ENCODE measurements at regions not wholly inside any gene's neighbourhood (a gene's known extent, or its start where the extent isn't known, plus 50 kb on each side); places are given as distances from the start of the nearest gene placed in this dataset.

DNA sequence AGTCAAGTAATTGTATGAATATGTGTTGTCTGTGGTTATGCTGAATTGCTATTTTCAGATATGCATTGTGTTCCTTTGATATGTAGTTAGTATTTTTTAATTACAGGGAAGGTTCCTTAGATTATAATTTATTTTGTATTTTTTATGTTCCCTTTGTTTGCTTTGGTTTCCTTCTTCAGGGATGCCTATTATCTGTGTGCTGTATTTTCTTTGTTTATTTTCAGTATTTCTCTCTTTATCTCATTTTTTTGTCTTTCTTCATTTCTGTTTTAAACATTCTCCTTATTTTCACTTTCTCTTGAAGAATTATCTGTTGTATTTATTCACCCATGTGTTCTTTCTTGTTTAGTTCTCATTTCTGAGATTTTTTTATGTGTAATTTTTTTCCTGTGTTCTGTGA is 163.1 kb downstream of the EMP1 start:
- no peaks in the 10 kb centered on the region for H3K27me3 ChIP-seq (ENCODE audit: control insufficient read depth in 3 of 3, insufficient read depth in 3 of 3, low read length in 2 of 3)
- H3K9ac ChIP-seq (ENCODE audit: insufficient read depth in 1 of 2, low read length in 2 of 2) = no peak overlapping the region
- no peak for ATAC-seq (ENCODE audit: insufficient read depth, low FRiP score)
- TF ChIP-seq, protein P1, sequence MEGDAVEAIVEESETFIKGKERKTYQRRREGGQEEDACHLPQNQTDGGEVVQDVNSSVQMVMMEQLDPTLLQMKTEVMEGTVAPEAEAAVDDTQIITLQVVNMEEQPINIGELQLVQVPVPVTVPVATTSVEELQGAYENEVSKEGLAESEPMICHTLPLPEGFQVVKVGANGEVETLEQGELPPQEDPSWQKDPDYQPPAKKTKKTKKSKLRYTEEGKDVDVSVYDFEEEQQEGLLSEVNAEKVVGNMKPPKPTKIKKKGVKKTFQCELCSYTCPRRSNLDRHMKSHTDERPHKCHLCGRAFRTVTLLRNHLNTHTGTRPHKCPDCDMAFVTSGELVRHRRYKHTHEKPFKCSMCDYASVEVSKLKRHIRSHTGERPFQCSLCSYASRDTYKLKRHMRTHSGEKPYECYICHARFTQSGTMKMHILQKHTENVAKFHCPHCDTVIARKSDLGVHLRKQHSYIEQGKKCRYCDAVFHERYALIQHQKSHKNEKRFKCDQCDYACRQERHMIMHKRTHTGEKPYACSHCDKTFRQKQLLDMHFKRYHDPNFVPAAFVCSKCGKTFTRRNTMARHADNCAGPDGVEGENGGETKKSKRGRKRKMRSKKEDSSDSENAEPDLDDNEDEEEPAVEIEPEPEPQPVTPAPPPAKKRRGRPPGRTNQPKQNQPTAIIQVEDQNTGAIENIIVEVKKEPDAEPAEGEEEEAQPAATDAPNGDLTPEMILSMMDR (IDR thresholded peaks at IDR 0.05; ENCODE audit: control extremely low read depth, extremely low read depth) = no peak
- no peaks in the 10 kb centered on the region for H3K36me3 ChIP-seq (ENCODE audit: control insufficient read depth in 4 of 4, insufficient read depth in 4 of 4, low read length in 4 of 4)
- H3K4me1 ChIP-seq (ENCODE audit: control insufficient read depth in 5 of 5, insufficient read depth in 5 of 5, low read length in 5 of 5) = no peaks in the 10 kb centered on the region
- H3K4me3 ChIP-seq = no peak overlapping the region
- H3K27ac ChIP-seq (ENCODE audit: low read depth in 1 of 2, low read length in 1 of 2) = no peak overlapping the region
- peaks cover 0 to 2% (median 0%) of the 10 kb centered on the region in 4 donors for H3K9me3 ChIP-seq (ENCODE audit: control insufficient read depth in 4 of 4, insufficient read depth in 3 of 4, low read length in 3 of 4)
- DNase-seq = no peak

DNA sequence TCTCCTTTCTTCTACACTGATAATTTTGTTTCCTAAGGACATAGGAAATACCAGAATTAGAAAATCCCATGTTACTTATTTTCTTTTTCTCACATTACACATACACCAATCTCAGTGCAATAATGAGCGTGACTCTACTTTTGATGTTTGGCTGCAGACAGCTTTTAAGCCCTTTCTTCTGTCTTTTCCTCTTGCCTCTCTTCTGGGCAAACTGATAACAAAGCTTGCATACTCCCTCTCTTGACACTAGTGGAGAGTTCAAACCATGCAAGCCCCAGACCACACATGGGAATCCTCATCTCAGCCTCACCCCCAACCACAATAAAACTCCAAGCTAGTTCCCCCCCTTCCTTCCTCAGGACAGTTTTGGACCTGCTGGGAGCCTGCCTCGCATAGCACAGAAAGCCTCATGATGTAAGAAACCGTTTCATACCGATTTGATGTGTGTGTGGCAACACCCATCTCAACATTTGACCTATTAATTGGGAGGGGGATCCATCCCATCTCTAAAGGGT is 161.9 kb downstream of the EMP1 start:
- no peak for DNase-seq
- ATAC-seq (ENCODE audit: insufficient read depth, low FRiP score) = no peak
- no peaks in the 10 kb centered on the region for H3K36me3 ChIP-seq (ENCODE audit: control insufficient read depth in 4 of 4, insufficient read depth in 4 of 4, low read length in 4 of 4)
- TF ChIP-seq, protein P1 (IDR thresholded peaks at IDR 0.05; ENCODE audit: control extremely low read depth, extremely low read depth) = no peak
- no peak overlapping the region for H3K4me3 ChIP-seq
- no peaks in the 10 kb centered on the region for H3K27me3 ChIP-seq (ENCODE audit: control insufficient read depth in 3 of 3, insufficient read depth in 3 of 3, low read length in 2 of 3)
- no peaks in the 10 kb centered on the region for H3K4me1 ChIP-seq (ENCODE audit: control insufficient read depth in 5 of 5, insufficient read depth in 5 of 5, low read length in 5 of 5)
- peaks cover 0 to 2% (median 0%) of the 10 kb centered on the region in 4 donors for H3K9me3 ChIP-seq (ENCODE audit: control insufficient read depth in 4 of 4, insufficient read depth in 3 of 4, low read length in 3 of 4)
- WGBS, 2 donors = 75% methylated on average over 4 of the region's 4 CpGs
- no peak overlapping the region for H3K27ac ChIP-seq (ENCODE audit: low read depth in 1 of 2, low read length in 1 of 2)
- H3K9ac ChIP-seq (ENCODE audit: insufficient read depth in 1 of 2, low read length in 2 of 2) = no peak overlapping the region

DNA sequence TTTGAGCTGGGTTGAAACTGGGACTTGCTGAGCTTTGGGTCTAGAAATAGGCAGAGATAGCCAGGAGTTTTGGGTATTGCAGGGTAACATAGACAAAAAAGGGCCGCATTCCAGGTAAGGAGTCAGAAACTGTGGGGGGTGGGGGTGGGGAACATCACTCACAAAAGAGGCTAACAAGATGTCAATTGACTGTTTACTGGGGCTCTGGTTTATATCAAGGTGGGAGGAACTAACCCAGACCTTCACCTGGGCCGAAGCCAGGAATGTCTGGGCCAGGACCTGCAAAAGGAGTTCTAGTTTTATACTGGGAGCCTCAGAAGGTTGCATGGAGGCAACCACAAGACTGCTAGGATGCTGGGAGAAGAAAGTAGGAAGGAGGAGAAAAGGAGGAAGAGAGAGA is 154.4 kb downstream of the EMP1 start:
- no peaks in the 10 kb centered on the region for H3K36me3 ChIP-seq (ENCODE audit: control insufficient read depth in 4 of 4, insufficient read depth in 4 of 4, low read length in 4 of 4)
- H3K27ac ChIP-seq (ENCODE audit: low read depth in 1 of 2, low read length in 1 of 2) = no peak overlapping the region
- ATAC-seq (ENCODE audit: insufficient read depth, low FRiP score) (no peak), DNase-seq (no peak)
- WGBS, 2 donors = 74 to 84% methylated on average over 2 of the region's 2 CpGs
- no peak overlapping the region for H3K9ac ChIP-seq (ENCODE audit: insufficient read depth in 1 of 2, low read length in 2 of 2)
- H3K27me3 ChIP-seq (ENCODE audit: control insufficient read depth in 3 of 3, insufficient read depth in 3 of 3, low read length in 2 of 3) = no peaks in the 10 kb centered on the region
- H3K4me1 ChIP-seq (ENCODE audit: control insufficient read depth in 5 of 5, insufficient read depth in 5 of 5, low read length in 5 of 5) = peaks cover 0 to 2% (median 0%) of the 10 kb centered on the region in 5 donors
- H3K4me3 ChIP-seq = no peak overlapping the region
- H3K9me3 ChIP-seq (ENCODE audit: control insufficient read depth in 4 of 4, insufficient read depth in 3 of 4, low read length in 3 of 4) = no peaks in the 10 kb centered on the region
- TF ChIP-seq, protein P1 (IDR thresholded peaks at IDR 0.05; ENCODE audit: control extremely low read depth, extremely low read depth) = no peak

DNA sequence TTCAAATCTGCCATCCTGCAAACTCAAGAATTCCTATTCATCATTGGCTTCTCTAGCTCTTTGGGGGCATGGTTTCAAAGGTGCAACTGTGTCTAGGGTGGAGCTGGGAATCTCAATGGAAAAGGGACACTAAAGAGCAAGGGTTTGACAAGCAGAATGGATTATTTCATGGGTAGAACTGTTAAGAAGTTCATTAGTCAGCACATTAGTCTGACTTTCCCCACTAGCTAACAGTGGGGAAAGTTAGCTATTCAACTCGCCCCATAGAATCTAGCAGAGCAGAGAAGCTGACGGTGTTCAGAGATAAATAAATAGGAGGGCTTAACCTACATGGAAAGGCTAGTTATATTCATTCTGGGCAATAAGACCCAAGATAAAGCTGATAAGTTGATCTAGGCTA is 153.9 kb downstream of the EMP1 start:
- no peak overlapping the region for H3K4me3 ChIP-seq
- ATAC-seq (ENCODE audit: insufficient read depth, low FRiP score) (no peak), DNase-seq (no peak)
- no peaks in the 10 kb centered on the region for H3K27me3 ChIP-seq (ENCODE audit: control insufficient read depth in 3 of 3, insufficient read depth in 3 of 3, low read length in 2 of 3)
- no peaks in the 10 kb centered on the region for H3K36me3 ChIP-seq (ENCODE audit: control insufficient read depth in 4 of 4, insufficient read depth in 4 of 4, low read length in 4 of 4)
- WGBS, 2 donors = 57 to 91% methylated on average over 2 of the region's 2 CpGs
- H3K9ac ChIP-seq (ENCODE audit: insufficient read depth in 1 of 2, low read length in 2 of 2) = no peak overlapping the region
- H3K9me3 ChIP-seq (ENCODE audit: control insufficient read depth in 4 of 4, insufficient read depth in 3 of 4, low read length in 3 of 4) = no peaks in the 10 kb centered on the region
- peaks cover 0 to 2% (median 0%) of the 10 kb centered on the region in 5 donors for H3K4me1 ChIP-seq (ENCODE audit: control insufficient read depth in 5 of 5, insufficient read depth in 5 of 5, low read length in 5 of 5)
- TF ChIP-seq, protein P1 (IDR thresholded peaks at IDR 0.05; ENCODE audit: control extremely low read depth, extremely low read depth) = no peak
- no peak overlapping the region for H3K27ac ChIP-seq (ENCODE audit: low read depth in 1 of 2, low read length in 1 of 2)
